HepG2 (cell line): ENCODE measurements at regions not wholly inside any gene's neighbourhood (a gene's known extent, or its start where the extent isn't known, plus 50 kb on each side); places are given as distances from the start of the nearest gene placed in this dataset.

Experiments
- ATAC-seq: fragments of 200-7000 bp; cut with Tn5 transposase; 3 replicates; pipeline ENCODE4 v1.9.1; 2020; ENCODE audit warnings: mild to moderate bottlenecking, moderate library complexity
- BruUV-seq: library from RNA; stranded (reverse); fragments of 400-500 nt; replicated peaks from 2 replicates; lab custom pipeline; 2021; lab: Mats Ljungman, UMichigan
- CTCF ChIA-PET: fragments of 300-600 bp; formaldehyde crosslinking; extraction: SDS; loops from one replicate; lab custom pipeline; 2021; ENCODE audit warnings: low total read pairs, inconsistent platforms, low intra/inter-chr PET ratio; lab: Yijun Ruan, JAX
- POLR2A ChIA-PET: fragments of 350-600 bp; sonication (Branson Sonifier 250); formaldehyde crosslinking; loops from one replicate; lab custom pipeline; 2020; ENCODE audit warnings: antibody characterized with exemption, inconsistent platforms; lab: Yijun Ruan, JAX
- DNase-seq: peaks from one replicate; pipeline ENCODE4 v3.0.0-alpha.2; 2015; ENCODE audit warnings: low spot score
- FAIRE-seq: peaks from 3 replicates; lab custom pipeline; 2011; peaks lifted over from hg19 to GRCh38; lab: Jason Lieb, UNC
- H2AFZ ChIP-seq: one replicate; pipeline ENCODE4 v1.6.1; 2011; ENCODE audit warnings: low read length, inconsistent platforms
- H3K27ac ChIP-seq: fragments of 300-600 bp; 3 replicates; pipeline ENCODE4 v1.8.0; 2011; ENCODE audit warnings: mixed run types, mild to moderate bottlenecking, mixed read lengths, low read length, inconsistent platforms; ENCODE audit not compliant: insufficient read depth; ENCODE audit errors: extremely low read length
- H3K27me3 ChIP-seq, 2 experiments: fragments of 200-600 bp in 1 of 2; 2 replicates in 1 of 2; 3 replicates in 1 of 2; pipeline versions ENCODE4 v1.6.0 to v1.8.0; 2011; ENCODE audit warnings: low read length in 2 of 2, mild to moderate bottlenecking in 2 of 2, moderate library complexity in 2 of 2, inconsistent platforms in 1 of 2; ENCODE audit not compliant: insufficient read depth in 2 of 2, control insufficient read depth in 1 of 2
- H3K36me3 ChIP-seq, 2 experiments: fragments of 200-600 bp in 1 of 2; replicated peaks in 1 of 2; 2 replicates in 1 of 2; 3 replicates in 1 of 2; pipeline versions ENCODE4 v1.5.1 to v1.8.0; 2011; ENCODE audit warnings: low read length in 2 of 2, inconsistent platforms in 1 of 2; ENCODE audit not compliant: insufficient read depth in 2 of 2, control insufficient read depth in 1 of 2
- H3K4me1 ChIP-seq: 2 replicates; pipeline ENCODE4 v1.5.1; 2012; ENCODE audit warnings: low read length, inconsistent platforms; ENCODE audit not compliant: insufficient read depth
- H3K4me2 ChIP-seq: 2 replicates; pipeline ENCODE4 v1.6.0; 2011; ENCODE audit warnings: low read depth, low read length, inconsistent platforms
- H3K4me3 ChIP-seq, 3 experiments: fragments of 200-600 bp in 1 of 3; sonication (generic), shearing (Covaris generic) in 1 of 3; replicated peaks in 1 of 3; 2 replicates each; pipeline ENCODE4 v1.5.1; 2011 to 2016; ENCODE audit warnings: low read length in 3 of 3, inconsistent platforms in 2 of 3, low read depth in 2 of 3, mild to moderate bottlenecking in 2 of 3, control low read depth in 1 of 3, mixed read lengths in 1 of 3; ENCODE audit not compliant: insufficient read depth in 1 of 3
- H3K79me2 ChIP-seq: one replicate; pipeline ENCODE4 v1.6.1; 2011; ENCODE audit warnings: low read length, inconsistent platforms; ENCODE audit not compliant: insufficient read depth
- H3K9ac ChIP-seq: 2 replicates; pipeline ENCODE4 v1.6.0; 2011; ENCODE audit warnings: mild to moderate bottlenecking, low read depth, low read length, inconsistent platforms; ENCODE audit not compliant: insufficient read depth
- H3K9me3 ChIP-seq: 2 replicates; pipeline ENCODE4 v1.5.1; 2012; ENCODE audit warnings: mild to moderate bottlenecking, low read length
- H4K20me1 ChIP-seq: 2 replicates; pipeline ENCODE4 v1.6.0; 2011; ENCODE audit warnings: inconsistent platforms, mild to moderate bottlenecking, low read length, moderate library complexity; ENCODE audit not compliant: insufficient read depth
- HES4 ChIP-seq: sonication (generic); formaldehyde crosslinking; IDR thresholded peaks from 2 replicates; pipeline ENCODE4 v1.9.0; 2021; ENCODE audit warnings: mild to moderate bottlenecking, missing genetic modification reagents, borderline replicate concordance
- RARG ChIP-seq: sonication (generic); formaldehyde crosslinking; IDR thresholded peaks from 2 replicates; pipeline ENCODE4 v1.4.0; 2020; ENCODE audit warnings: low read depth, mild to moderate bottlenecking, missing genetic modification reagents
- SNRNP70 ChIP-seq: fragments of 200-400 bp; formaldehyde crosslinking; IDR thresholded peaks from 2 replicates; pipeline ENCODE4 v1.6.1; 2017; ENCODE audit warnings: mild to moderate bottlenecking, low read depth, low read length, moderate library complexity
- YY1 ChIP-seq: IDR thresholded peaks from 2 replicates; pipeline ENCODE4 v1.6.1; 2011; ENCODE audit warnings: low read length, low read depth, moderate library complexity, mild to moderate bottlenecking; ENCODE audit not compliant: insufficient read depth, insufficient replicate concordance
- ZBTB3 ChIP-seq: sonication (generic); formaldehyde crosslinking; IDR thresholded peaks from 2 replicates; pipeline ENCODE4 v1.4.0; 2020; ENCODE audit warnings: low read depth, mild to moderate bottlenecking, moderate library complexity, missing genetic modification reagents, borderline replicate concordance
- ZNF12 ChIP-seq: sonication (generic); formaldehyde crosslinking; IDR thresholded peaks from 2 replicates; pipeline ENCODE4 v1.5.0; 2020; ENCODE audit warnings: missing genetic modification reagents
- ZNF569 ChIP-seq: sonication (generic); formaldehyde crosslinking; IDR thresholded peaks from 2 replicates; pipeline ENCODE4 v1.5.0; 2020; ENCODE audit warnings: mild to moderate bottlenecking, missing genetic modification reagents, moderate library complexity, borderline replicate concordance
- WGBS: methylation state at CpG from one replicate; pipeline ENCODE4 v1.1.6; 2017; ENCODE audit warnings: low lambda C conversion rate; 5-methylcytosine and 5-hydroxymethylcytosine counted together
- in situ Hi-C: cut with HindIII; loops from 2 replicates; pipeline ENCODE4 v1.10.0; 2017; ENCODE audit warnings: low pct_unique_long_range_greater_than_20kb; ENCODE audit not compliant: extremely low pct_ligation_motif_present
- intact Hi-C: fragments of 100-400 bp; cut with micrococcal nuclease; formaldehyde crosslinking; loops from one replicate; pipeline ENCODE4 v1.10.0; 2022; ENCODE audit not compliant: unreplicated experiment
- TF ChIP-seq, protein P1 (sequence below): sonication (generic); formaldehyde crosslinking; IDR thresholded peaks from 2 replicates; pipeline ENCODE4 v1.4.0; 2020; ENCODE audit warnings: missing genetic modification reagents, mild to moderate bottlenecking, borderline replicate concordance
- TF ChIP-seq, protein P2 (sequence below): sonication (generic); formaldehyde crosslinking; IDR thresholded peaks from 2 replicates; pipeline ENCODE4 v1.4.0; 2020; ENCODE audit warnings: mild to moderate bottlenecking, missing genetic modification reagents
- TF ChIP-seq, protein P3 (sequence below): sonication (generic); formaldehyde crosslinking; IDR thresholded peaks from 2 replicates; pipeline ENCODE4 v1.4.0; 2020; ENCODE audit warnings: mild to moderate bottlenecking, low read depth, missing genetic modification reagents
- TF ChIP-seq, protein P4 (sequence below): sonication (generic); formaldehyde crosslinking; IDR thresholded peaks from 2 replicates; pipeline ENCODE4 v1.8.0; 2023; ENCODE audit warnings: mild to moderate bottlenecking, missing genetic modification reagents
- TF ChIP-seq, protein P5 (sequence below): sonication (generic); formaldehyde crosslinking; IDR thresholded peaks from 2 replicates; pipeline ENCODE4 v1.5.0; 2020; ENCODE audit warnings: missing genetic modification reagents

DNA sequence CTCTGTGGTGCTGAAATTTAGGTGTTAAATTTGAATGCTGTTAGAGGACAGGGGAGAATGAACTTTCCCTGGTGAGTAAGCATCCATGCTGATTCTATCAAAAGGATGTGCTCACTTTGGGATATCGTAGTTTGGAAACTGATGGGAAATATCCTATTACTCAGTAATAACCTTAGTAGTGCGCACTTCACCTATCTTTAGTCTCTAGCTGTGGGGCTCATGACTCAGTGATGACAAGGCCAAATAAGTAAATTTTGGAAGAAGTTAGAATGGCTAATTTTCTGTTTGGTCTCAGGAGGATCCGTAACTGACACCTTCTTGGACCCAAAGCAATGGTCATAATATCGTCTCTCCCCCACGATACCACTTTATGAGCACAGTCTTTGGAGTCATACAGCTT is 448.4 kb downstream of the PSAT1 start (continued):
- TF ChIP-seq, protein P1, sequence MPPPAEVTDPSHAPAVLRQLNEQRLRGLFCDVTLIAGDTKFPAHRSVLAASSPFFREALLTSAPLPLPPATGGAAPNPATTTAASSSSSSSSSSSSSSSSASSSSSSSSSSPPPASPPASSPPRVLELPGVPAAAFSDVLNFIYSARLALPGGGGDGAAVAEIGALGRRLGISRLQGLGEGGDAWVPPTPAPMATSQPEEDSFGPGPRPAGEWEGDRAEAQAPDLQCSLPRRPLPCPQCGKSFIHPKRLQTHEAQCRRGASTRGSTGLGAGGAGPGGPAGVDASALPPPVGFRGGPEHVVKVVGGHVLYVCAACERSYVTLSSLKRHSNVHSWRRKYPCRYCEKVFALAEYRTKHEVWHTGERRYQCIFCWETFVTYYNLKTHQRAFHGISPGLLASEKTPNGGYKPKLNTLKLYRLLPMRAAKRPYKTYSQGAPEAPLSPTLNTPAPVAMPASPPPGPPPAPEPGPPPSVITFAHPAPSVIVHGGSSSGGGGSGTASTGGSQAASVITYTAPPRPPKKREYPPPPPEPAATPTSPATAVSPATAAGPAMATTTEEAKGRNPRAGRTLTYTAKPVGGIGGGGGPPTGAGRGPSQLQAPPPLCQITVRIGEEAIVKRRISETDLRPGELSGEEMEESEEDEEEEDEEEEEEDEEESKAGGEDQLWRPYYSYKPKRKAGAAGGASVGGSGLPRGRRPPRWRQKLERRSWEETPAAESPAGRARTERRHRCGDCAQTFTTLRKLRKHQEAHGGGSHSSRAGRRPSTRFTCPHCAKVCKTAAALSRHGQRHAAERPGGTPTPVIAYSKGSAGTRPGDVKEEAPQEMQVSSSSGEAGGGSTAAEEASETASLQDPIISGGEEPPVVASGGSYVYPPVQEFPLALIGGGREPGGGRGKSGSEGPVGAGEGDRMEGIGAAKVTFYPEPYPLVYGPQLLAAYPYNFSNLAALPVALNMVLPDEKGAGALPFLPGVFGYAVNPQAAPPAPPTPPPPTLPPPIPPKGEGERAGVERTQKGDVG: no peak
- TF ChIP-seq, protein P2, sequence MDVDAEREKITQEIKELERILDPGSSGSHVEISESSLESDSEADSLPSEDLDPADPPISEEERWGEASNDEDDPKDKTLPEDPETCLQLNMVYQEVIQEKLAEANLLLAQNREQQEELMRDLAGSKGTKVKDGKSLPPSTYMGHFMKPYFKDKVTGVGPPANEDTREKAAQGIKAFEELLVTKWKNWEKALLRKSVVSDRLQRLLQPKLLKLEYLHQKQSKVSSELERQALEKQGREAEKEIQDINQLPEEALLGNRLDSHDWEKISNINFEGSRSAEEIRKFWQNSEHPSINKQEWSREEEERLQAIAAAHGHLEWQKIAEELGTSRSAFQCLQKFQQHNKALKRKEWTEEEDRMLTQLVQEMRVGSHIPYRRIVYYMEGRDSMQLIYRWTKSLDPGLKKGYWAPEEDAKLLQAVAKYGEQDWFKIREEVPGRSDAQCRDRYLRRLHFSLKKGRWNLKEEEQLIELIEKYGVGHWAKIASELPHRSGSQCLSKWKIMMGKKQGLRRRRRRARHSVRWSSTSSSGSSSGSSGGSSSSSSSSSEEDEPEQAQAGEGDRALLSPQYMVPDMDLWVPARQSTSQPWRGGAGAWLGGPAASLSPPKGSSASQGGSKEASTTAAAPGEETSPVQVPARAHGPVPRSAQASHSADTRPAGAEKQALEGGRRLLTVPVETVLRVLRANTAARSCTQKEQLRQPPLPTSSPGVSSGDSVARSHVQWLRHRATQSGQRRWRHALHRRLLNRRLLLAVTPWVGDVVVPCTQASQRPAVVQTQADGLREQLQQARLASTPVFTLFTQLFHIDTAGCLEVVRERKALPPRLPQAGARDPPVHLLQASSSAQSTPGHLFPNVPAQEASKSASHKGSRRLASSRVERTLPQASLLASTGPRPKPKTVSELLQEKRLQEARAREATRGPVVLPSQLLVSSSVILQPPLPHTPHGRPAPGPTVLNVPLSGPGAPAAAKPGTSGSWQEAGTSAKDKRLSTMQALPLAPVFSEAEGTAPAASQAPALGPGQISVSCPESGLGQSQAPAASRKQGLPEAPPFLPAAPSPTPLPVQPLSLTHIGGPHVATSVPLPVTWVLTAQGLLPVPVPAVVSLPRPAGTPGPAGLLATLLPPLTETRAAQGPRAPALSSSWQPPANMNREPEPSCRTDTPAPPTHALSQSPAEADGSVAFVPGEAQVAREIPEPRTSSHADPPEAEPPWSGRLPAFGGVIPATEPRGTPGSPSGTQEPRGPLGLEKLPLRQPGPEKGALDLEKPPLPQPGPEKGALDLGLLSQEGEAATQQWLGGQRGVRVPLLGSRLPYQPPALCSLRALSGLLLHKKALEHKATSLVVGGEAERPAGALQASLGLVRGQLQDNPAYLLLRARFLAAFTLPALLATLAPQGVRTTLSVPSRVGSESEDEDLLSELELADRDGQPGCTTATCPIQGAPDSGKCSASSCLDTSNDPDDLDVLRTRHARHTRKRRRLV (CRISPR knock-in tag): no peak

DNA sequence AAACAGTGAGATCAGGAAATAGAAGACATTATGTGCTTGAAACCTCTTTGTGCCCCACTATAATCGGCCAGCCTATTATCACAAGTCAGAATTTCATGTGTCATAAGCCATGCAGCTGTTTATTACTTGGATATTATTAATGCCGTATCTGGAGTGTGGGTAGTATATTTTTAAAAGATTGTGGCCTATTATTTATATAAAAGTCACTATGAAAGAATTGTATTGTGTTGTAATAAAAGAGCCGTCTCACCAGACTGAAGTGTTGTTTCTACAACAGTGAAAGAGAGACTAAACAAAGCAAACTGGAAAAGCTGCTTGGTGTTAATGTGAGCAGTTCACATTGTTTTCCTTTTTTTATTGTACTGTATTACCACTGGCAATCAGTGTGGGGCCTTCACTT is 449.1 kb downstream of the PSAT1 start:
- no peak overlapping the region for H2AFZ ChIP-seq
- TF ChIP-seq YY1: no peak
- TF ChIP-seq SNRNP70: no peak
- TF ChIP-seq RARG (CRISPR knock-in tag): no peak
- TF ChIP-seq, protein P3, sequence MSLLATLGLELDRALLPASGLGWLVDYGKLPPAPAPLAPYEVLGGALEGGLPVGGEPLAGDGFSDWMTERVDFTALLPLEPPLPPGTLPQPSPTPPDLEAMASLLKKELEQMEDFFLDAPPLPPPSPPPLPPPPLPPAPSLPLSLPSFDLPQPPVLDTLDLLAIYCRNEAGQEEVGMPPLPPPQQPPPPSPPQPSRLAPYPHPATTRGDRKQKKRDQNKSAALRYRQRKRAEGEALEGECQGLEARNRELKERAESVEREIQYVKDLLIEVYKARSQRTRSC (CRISPR knock-in tag): no peak
- TF ChIP-seq ZNF12 (CRISPR knock-in tag): no peak
- TF ChIP-seq, protein P4, sequence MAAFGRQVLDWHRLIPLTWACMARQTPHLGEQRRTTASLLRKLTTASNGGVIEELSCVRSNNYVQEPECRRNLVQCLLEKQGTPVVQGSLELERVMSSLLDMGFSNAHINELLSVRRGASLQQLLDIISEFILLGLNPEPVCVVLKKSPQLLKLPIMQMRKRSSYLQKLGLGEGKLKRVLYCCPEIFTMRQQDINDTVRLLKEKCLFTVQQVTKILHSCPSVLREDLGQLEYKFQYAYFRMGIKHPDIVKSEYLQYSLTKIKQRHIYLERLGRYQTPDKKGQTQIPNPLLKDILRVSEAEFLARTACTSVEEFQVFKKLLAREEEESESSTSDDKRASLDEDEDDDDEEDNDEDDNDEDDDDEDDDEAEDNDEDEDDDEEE (CRISPR knock-in tag): no peak
- TF ChIP-seq HES4: no peak
- TF ChIP-seq ZBTB3 (CRISPR knock-in tag): no peak
- TF ChIP-seq ZNF569 (CRISPR knock-in tag): no peak
- TF ChIP-seq, protein P5, sequence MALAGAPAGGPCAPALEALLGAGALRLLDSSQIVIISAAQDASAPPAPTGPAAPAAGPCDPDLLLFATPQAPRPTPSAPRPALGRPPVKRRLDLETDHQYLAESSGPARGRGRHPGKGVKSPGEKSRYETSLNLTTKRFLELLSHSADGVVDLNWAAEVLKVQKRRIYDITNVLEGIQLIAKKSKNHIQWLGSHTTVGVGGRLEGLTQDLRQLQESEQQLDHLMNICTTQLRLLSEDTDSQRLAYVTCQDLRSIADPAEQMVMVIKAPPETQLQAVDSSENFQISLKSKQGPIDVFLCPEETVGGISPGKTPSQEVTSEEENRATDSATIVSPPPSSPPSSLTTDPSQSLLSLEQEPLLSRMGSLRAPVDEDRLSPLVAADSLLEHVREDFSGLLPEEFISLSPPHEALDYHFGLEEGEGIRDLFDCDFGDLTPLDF (CRISPR knock-in tag): no peak

More for the DNA sequence above, 449.1 kb downstream of the PSAT1 start:
- FAIRE-seq (no peak), ATAC-seq (no peak), DNase-seq (no peak)
- Histone ChIP-seq H4K20me1 (no peaks in the 10 kb centered on the region), H3K27ac (no peak overlapping the region), H3K4me1 (no peaks in the 10 kb centered on the region), H3K4me2 (no peak overlapping the region), H3K27me3 (no peaks in the 10 kb centered on the region), H3K79me2 (no peaks in the 10 kb centered on the region), H3K9me3 (no peaks in the 10 kb centered on the region), H3K4me3 (no peak overlapping the region), H3K36me3 (no peaks in the 10 kb centered on the region), H3K9ac (no peak overlapping the region)
- intact Hi-C loops: no loop called here
- ChIA-PET POLR2A (no interaction called here), CTCF (no interaction called here)
- in situ Hi-C loops: no loop called here
- no TSS peak for BruUV-seq
- 0% methylated on average over 3 of the region's 3 CpGs for WGBS
